Loucy (cell line): ENCODE measurements at regions not wholly inside any gene's neighbourhood (a gene's known extent, or its start where the extent isn't known, plus 50 kb on each side); places are given as distances from the start of the nearest gene placed in this dataset.

Experiments used
- H2AFZ ChIP-seq: fragments of 200-600 bp; sonication (generic); 2 replicates; pipeline ENCODE4 v1.6.0; 2016; ENCODE audit warnings: antibody characterized with exemption, mild to moderate bottlenecking, low read length, moderate library complexity
- H3F3A ChIP-seq: fragments of 200-600 bp; 2 replicates; pipeline ENCODE4 v1.6.0; 2016; ENCODE audit warnings: antibody characterized with exemption, low read depth, mild to moderate bottlenecking
- H3K27me3 ChIP-seq: fragments of 200-600 bp; sonication (generic); 2 replicates; pipeline ENCODE4 v1.6.1; 2014; ENCODE audit warnings: low read length, mild to moderate bottlenecking; ENCODE audit not compliant: insufficient read depth, poor library complexity, severe bottlenecking
- H3K36me3 ChIP-seq: fragments of 200-600 bp; sonication (generic); 2 replicates; pipeline ENCODE4 v1.6.1; 2016; ENCODE audit warnings: low read length; ENCODE audit not compliant: insufficient read depth
- H3K4me1 ChIP-seq: fragments of 200-600 bp; sonication (generic); 2 replicates; pipeline ENCODE4 v1.5.1; 2014; ENCODE audit warnings: low read length, mild to moderate bottlenecking; ENCODE audit not compliant: insufficient read depth, poor library complexity, severe bottlenecking
- H3K4me2 ChIP-seq: fragments of 200-600 bp; sonication (generic); 2 replicates; pipeline ENCODE4 v1.6.0; 2014; ENCODE audit warnings: antibody characterized with exemption, low read length, low read depth, mild to moderate bottlenecking; ENCODE audit not compliant: poor library complexity, severe bottlenecking
- H3K4me3 ChIP-seq: fragments of 200-600 bp; sonication (generic); 2 replicates; pipeline ENCODE4 v1.5.1; 2014; ENCODE audit warnings: low read length, mild to moderate bottlenecking, mixed read lengths; ENCODE audit not compliant: poor library complexity, severe bottlenecking
- H3K79me2 ChIP-seq: fragments of 200-600 bp; sonication (generic); 2 replicates; pipeline ENCODE4 v1.6.1; 2014; ENCODE audit warnings: low read length; ENCODE audit not compliant: insufficient read depth
- H3K9ac ChIP-seq: fragments of 200-600 bp; sonication (generic); 2 replicates; pipeline ENCODE4 v1.6.0; 2014; ENCODE audit warnings: mild to moderate bottlenecking, low read depth, low read length, moderate library complexity; ENCODE audit not compliant: poor library complexity, severe bottlenecking
- H3K9me2 ChIP-seq: fragments of 200-600 bp; sonication (generic); replicated peaks from 2 replicates; pipeline ENCODE4 v1.6.1; 2016; ENCODE audit warnings: low read depth, low read length, mixed read lengths
- H3K9me3 ChIP-seq: fragments of 200-600 bp; sonication (generic); 2 replicates; pipeline ENCODE4 v1.6.1; 2014; ENCODE audit warnings: mild to moderate bottlenecking, antibody characterized with exemption, low read length, low read depth; ENCODE audit not compliant: insufficient read depth
- H4K20me1 ChIP-seq: fragments of 200-600 bp; sonication (generic); 2 replicates; pipeline ENCODE4 v1.6.0; 2014; ENCODE audit warnings: antibody characterized with exemption, low read length, mild to moderate bottlenecking; ENCODE audit not compliant: insufficient read depth, poor library complexity, severe bottlenecking
- CTCF ChIP-seq: fragments of 200-600 bp; sonication (generic); conservative IDR thresholded peaks from 2 replicates; pipeline ENCODE4 v1.5.1; 2014; ENCODE audit warnings: mild to moderate bottlenecking, antibody characterized with exemption, low read length
- EZH2phosphoT487 ChIP-seq: fragments of 200-600 bp; IDR thresholded peaks from 2 replicates; pipeline ENCODE4 v1.6.1; 2018; ENCODE audit warnings: antibody characterized with exemption, mild to moderate bottlenecking, moderate library complexity, borderline replicate concordance

GRCh38 chr11:70624598-70624993, 226.3 kb downstream of the CTTN start:
- peaks cover 19% of the 10 kb centered on the region; the same call in 1 of the 2 replicates for H3K9me3 ChIP-seq
- H4K20me1 ChIP-seq, result no peaks in the 10 kb centered on the region
- H3F3A ChIP-seq, result no peaks in the 10 kb centered on the region
- H2AFZ ChIP-seq, result no peak overlapping the region
- no peak overlapping the region for H3K9ac ChIP-seq
- H3K4me3 ChIP-seq, result no peak overlapping the region
- no peaks in the 10 kb centered on the region for H3K79me2 ChIP-seq
- H3K36me3 ChIP-seq, result no peaks in the 10 kb centered on the region
- H3K4me2 ChIP-seq, result no peak overlapping the region
- no peak for TF ChIP-seq EZH2phosphoT487
- no peak for TF ChIP-seq CTCF
- no peaks in the 10 kb centered on the region for H3K9me2 ChIP-seq
- no peaks in the 10 kb centered on the region for H3K27me3 ChIP-seq
- no peaks in the 10 kb centered on the region for H3K4me1 ChIP-seq

GRCh38 chr11:70625051-70625450, 226.7 kb downstream of the CTTN start:
- H4K20me1 ChIP-seq, result no peaks in the 10 kb centered on the region
- no peaks in the 10 kb centered on the region for H3K36me3 ChIP-seq
- H3K9ac ChIP-seq, result no peak overlapping the region
- TF ChIP-seq CTCF (no peak), EZH2phosphoT487 (no peak)
- H3F3A ChIP-seq, result no peaks in the 10 kb centered on the region
- no peaks in the 10 kb centered on the region for H3K27me3 ChIP-seq
- no peak overlapping the region for H2AFZ ChIP-seq
- peaks cover 22% of the 10 kb centered on the region; the same call in 1 of the 2 replicates for H3K9me3 ChIP-seq
- H3K79me2 ChIP-seq, result no peaks in the 10 kb centered on the region
- no peaks in the 10 kb centered on the region for H3K9me2 ChIP-seq
- no peaks in the 10 kb centered on the region for H3K4me1 ChIP-seq
- no peak overlapping the region for H3K4me2 ChIP-seq
- H3K4me3 ChIP-seq, result no peak overlapping the region

GRCh38 chr11:70625582-70626518, 227.5 kb downstream of the CTTN start:
- H2AFZ ChIP-seq, result no peak overlapping the region
- H3K27me3 ChIP-seq, result no peaks in the 10 kb centered on the region
- H3K4me3 ChIP-seq, result no peak overlapping the region
- H3K9me2 ChIP-seq, result no peaks in the 10 kb centered on the region
- no peaks in the 10 kb centered on the region for H3F3A ChIP-seq
- no peaks in the 10 kb centered on the region for H3K4me1 ChIP-seq
- H3K4me2 ChIP-seq, result no peak overlapping the region
- peaks cover 23% of the 10 kb centered on the region; the same call in 1 of the 2 replicates for H3K9me3 ChIP-seq
- no peaks in the 10 kb centered on the region for H3K36me3 ChIP-seq
- no peaks in the 10 kb centered on the region for H4K20me1 ChIP-seq
- TF ChIP-seq CTCF, result no peak
- TF ChIP-seq EZH2phosphoT487, result no peak
- no peaks in the 10 kb centered on the region for H3K79me2 ChIP-seq
- H3K9ac ChIP-seq, result no peak overlapping the region
